22Rv1 (cell line): ENCODE measurements at regions not wholly inside any gene's neighbourhood (a gene's known extent, or its start where the extent isn't known, plus 50 kb on each side); places are given as distances from the start of the nearest gene placed in this dataset.

Experiments
- H3K27ac ChIP-seq: fragments of 450-650 bp; 2 replicates; pipeline ENCODE4 v1.5.1; 2017
- ZFX ChIP-seq: fragments of 450-650 bp; IDR thresholded peaks from 2 replicates; pipeline ENCODE4 v1.6.1; 2017; ENCODE audit warnings: antibody characterized with exemption, borderline replicate concordance
- TF ChIP-seq, protein P1 (sequence below): fragments of 450-650 bp; IDR thresholded peaks from 2 replicates; pipeline ENCODE4 v1.5.1; 2017; ENCODE audit warnings: mild to moderate bottlenecking

- no peak overlapping the region for H3K27ac ChIP-seq
- TF ChIP-seq ZFX, result no peak
- TF ChIP-seq, protein P1, sequence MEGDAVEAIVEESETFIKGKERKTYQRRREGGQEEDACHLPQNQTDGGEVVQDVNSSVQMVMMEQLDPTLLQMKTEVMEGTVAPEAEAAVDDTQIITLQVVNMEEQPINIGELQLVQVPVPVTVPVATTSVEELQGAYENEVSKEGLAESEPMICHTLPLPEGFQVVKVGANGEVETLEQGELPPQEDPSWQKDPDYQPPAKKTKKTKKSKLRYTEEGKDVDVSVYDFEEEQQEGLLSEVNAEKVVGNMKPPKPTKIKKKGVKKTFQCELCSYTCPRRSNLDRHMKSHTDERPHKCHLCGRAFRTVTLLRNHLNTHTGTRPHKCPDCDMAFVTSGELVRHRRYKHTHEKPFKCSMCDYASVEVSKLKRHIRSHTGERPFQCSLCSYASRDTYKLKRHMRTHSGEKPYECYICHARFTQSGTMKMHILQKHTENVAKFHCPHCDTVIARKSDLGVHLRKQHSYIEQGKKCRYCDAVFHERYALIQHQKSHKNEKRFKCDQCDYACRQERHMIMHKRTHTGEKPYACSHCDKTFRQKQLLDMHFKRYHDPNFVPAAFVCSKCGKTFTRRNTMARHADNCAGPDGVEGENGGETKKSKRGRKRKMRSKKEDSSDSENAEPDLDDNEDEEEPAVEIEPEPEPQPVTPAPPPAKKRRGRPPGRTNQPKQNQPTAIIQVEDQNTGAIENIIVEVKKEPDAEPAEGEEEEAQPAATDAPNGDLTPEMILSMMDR, result no peak
Observed at GRCh38 chr9:38234479-38235170, 157.9 kb upstream of the ALDH1B1 start.

DNA sequence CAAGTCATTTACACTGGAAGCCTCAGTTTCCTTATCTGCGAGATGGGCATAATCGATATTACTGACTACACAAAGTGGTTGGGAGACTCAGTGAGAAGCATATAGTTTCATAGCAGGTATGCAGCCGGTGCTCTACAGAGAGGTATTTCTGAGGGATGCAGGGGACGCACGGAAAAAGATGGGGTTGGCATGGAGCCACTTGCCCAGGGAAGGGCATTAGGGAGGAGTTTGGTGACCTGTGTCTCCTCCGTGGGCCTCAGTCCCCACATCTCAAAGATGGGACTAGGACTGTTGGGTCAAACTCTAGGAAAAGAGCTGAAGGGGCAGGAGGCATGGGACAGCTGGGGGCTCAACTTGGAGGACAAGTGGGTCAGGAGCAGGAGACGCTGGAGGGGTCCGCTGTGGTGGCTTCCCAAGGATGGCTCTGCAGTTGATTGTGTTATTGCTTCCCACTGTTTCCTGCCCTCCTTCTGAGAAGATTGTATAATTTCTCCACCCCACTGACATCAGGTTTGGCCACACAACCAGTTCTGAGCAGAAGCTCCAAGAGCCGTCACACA is 158.6 kb upstream of the ALDH1B1 start:
- TF ChIP-seq, protein P1, result no peak
- TF ChIP-seq ZFX, result no peak
- H3K27ac ChIP-seq, result no peak overlapping the region

DNA sequence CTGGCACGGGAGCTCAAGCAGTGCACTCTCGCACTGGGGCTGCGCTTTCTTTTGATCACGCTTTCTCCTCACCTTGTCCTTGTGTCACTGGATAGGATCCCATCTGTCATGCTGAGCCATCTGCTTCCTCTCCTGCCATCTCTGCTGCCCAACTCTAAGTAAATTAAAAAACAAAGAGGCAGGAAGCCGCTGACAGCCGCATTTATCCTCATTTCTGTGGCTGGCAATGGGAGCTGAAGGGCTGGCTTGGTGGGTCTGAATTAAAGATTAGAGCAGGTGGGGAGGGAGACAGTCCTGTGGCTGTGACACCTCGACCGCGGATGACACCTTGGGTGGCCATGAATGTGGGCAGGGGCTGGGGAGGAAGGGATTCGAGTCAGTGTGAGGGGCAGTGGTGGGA is 159.2 kb upstream of the ALDH1B1 start:
- TF ChIP-seq, protein P1, result no peak
- no peak for TF ChIP-seq ZFX
- H3K27ac ChIP-seq, result no peak overlapping the region

DNA sequence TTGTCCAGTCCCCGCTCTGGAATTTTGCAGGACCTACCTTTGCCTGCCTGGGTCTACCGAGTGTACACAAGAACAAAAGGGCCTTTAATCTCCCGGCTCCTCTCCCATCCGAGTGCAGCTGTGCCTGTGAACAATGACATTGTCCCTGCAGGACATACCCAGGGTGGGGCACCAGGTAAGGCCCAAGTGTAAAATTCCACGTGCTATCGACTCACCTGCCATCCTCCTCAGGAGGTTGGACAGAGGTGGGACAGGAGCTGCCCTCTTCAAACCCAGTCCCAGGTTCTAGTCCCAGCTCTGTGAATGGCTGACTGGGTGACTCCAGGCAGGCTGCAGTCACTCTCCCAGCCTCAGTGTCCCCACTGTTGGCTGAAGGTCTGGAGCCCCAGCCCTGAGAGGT is 159.6 kb upstream of the ALDH1B1 start:
- TF ChIP-seq ZFX, result no peak
- TF ChIP-seq, protein P1, result no peak
- H3K27ac ChIP-seq, result no peak overlapping the region

DNA sequence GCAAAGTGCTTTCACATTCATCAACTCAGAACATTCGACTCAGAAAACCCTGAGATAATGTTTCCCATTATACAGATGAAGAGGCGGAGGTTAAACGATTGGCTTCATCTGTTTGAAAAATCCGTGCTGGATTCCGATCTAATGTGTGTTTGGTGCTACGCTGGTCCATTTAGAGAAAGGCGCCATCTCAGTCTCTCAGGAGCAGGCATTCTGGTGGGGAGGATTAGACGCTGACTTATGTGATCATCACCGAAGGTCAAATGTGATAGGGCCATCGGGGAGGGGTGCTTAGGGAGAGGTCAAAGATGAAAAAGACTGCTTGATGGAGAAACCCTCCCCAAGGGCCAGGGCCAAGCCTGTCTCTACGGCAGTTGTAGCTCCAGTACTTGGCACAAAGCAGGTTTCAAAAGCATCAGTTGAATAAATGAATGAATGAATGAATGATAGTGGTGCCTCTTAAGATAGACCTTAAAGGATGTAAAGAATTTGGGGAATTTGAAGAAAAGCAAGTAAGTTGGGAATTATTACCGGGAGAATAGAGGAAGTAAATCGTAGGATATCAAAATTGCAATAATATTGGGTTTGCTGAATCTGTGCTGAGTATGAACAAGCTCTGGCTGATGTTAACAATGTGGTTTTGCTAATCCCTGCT is 160.6 kb upstream of the SHB start:
- H3K27ac ChIP-seq, result no peak overlapping the region
- TF ChIP-seq ZFX, result no peak
- TF ChIP-seq, protein P1, result no peak

DNA sequence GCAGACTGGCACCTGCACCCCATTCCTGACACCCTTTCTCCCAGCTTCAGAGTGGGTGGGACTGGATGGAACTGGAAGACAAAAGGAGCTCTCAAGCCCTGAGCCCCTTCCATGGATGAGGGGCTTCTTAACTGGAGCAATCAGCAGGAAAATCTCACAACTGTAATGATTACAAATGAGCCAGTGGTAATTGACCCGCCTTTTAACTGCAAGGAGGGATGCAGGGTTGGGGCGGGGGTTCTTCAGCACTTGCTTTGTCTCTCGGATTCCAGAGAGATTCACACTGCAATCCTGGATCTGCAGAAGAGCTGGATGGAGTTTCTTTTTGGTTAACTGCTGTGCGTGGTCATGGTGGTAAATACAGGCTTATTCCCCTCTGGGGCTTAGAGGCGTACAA is 160.1 kb upstream of the SHB start:
- no peak overlapping the region for H3K27ac ChIP-seq
- TF ChIP-seq ZFX, result no peak
- TF ChIP-seq, protein P1, result no peak

DNA sequence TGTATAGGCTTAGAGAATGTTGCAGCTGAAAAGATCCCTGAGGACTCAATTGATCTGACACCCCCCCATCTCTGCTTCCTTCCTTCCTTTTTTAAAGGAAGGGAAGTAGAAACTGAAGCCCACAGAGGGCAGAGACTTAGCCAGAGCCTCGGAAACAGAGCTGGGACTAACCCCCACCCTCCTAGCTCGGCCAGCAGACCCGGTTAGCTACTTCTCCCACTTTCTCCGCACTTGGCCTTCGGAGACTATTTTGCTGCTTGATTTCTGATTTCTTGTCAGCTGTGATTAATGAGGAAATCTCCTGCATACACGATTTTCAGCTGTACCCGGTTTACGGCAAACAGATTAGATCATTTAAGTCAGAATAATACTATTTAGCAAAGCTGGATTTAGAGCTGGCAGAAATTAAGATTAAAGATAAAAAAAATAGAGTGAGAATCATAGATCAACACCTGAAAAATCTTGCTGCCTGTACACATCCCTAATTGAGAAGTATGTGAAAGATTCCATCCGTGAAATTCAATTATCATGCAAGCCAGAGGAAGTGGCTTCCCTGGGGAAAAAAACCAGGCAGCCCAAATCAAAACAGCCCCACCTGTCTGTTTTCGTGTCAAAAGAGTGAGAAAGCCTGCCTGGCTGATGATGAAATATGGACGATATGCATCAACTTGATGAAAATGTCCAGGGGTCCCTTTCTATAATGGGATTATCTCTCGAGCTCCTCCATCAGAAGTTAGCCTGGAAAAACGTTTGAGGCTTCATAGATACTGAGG is 159.5 kb upstream of the SHB start:
- H3K27ac ChIP-seq, result no peak overlapping the region
- no peak for TF ChIP-seq ZFX
- TF ChIP-seq, protein P1, result no peak
